HG03045 (cell line): ENCODE measurements at regions not wholly inside any gene's neighbourhood (a gene's known extent, or its start where the extent isn't known, plus 50 kb on each side); places are given as distances from the start of the nearest gene placed in this dataset.

Experiments
- ATAC-seq: cut with Tn5 transposase; IDR thresholded peaks from one replicate; pipeline ENCODE4 v1.9.1; 2021; ENCODE audit warnings: mild to moderate bottlenecking, moderate library complexity; ENCODE audit not compliant: unreplicated experiment

DNA sequence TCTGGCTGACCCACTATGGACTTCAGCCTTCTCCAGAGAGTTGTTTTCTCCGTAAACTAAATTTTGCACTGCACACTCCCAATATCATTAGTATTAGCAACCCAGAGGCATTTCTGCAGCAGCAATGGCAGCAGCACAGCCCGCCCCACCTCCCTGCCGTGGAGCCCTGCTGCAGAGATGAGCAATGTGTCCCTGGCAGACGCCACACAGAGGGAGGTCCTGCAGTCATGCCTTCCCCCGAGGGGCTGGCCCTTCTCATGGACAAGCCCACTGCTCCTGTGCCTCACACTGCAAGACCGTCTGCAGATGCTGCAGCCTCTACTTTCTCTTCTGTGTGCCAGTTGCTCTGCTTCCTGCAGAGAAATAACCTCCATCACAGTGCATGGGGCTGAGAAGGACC is 393.4 kb upstream of the MKI67 start:
- ATAC-seq: no peak

DNA sequence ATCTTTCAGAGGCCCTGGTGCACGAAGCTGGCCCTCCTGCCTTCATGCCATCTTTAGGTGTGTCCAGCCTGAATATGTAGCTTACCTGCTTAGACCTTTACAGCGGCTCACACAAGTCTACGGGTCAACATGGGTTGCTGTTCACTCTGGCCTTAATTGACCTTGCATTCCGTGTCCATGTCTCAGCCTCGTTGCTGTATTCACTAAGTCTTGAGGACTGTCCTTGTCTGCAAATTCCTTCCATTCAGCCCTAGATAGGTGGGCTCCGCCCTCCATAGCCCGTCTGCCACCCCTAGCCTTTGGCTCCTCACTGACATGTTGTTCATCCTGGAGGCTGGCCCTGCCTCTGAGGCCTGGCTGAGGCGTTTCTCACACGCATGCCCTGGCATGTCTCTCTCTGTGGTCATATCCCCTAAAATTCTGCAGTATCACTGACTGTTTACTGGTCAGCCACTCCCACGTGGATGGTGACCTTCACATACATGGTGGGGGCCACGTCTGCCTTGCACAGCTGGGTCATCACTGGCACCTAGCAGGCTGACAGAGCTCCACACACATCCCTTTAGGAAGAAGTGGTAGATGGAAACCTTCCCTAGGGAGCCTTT is 394.1 kb upstream of the MKI67 start:
- no peak for ATAC-seq

DNA sequence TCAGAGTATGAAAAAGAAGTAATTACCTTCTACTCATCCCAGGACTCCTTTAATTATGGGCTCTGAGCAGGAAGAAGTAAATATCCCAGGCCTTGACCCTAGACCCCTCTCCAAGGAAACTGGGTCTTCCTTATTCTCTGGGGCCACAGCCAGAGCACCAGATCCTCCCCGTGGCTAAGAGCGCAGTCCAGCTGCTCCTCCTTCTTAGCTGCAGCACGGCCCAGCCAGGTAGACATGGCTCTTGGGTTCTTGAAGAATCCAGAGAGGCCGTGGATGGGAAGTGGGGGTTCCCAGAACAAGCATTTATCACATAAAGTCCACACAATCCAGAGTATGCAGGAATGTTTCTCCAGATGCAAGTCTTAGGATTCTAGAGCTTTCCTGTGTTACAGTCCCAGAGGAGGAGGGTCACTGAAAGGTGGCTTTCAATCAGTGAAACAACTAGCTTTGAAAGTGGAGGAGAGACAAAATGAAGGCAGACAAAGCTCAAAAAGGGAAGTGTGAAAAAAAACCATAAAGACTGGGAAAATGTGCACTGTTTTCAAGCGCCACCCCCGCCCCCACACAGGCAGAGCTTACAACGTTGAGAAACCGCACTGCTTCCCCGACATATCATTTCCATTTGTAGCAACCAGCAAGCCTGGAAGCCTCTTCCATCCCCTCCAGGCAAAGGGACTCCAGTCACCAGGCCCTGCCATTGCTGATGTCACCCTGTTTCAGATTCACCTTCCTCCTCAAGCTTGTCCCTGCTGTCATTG is 396.5 kb upstream of the MKI67 start:
- ATAC-seq: no peak

DNA sequence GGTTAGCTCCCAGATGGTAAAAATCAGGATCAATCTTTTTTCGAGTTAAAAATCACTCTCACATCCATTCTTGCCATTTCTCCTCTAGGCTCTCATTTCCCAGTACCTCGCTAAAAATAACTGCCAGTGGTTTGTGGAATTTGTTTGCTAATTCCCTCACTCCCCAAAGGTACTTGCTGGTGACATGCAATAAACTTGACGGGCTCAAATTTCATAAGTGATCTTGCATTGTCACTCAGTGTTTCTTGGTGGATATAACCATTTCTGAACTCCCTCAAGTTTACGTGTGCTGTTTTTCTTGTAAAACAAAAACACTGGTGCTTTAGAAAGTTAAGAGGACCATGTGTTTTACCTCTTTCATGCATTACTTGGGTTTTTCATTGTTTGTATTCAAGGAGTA is 399.2 kb upstream of the MKI67 start:
- ATAC-seq: no peak

DNA sequence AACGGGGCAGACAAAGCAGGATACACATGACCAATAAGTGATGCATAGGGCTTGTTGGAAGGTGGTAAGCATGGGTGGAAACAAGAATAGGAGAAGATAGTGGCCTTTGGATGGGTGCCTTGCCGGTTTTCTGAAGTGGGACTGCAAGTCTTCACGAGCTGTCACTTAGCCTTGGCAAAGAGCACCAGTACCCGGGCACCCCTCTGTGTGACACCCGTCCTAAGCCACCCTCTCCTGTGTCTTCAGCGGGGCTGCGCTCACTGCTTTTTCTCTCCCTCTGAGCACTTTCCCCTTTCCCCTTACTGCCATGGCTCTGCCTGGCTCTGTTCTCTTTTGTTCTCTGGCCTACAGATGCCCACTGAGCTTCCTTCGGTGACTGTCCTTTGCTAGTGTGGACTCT is 399.7 kb upstream of the MKI67 start:
- ATAC-seq: no peak

DNA sequence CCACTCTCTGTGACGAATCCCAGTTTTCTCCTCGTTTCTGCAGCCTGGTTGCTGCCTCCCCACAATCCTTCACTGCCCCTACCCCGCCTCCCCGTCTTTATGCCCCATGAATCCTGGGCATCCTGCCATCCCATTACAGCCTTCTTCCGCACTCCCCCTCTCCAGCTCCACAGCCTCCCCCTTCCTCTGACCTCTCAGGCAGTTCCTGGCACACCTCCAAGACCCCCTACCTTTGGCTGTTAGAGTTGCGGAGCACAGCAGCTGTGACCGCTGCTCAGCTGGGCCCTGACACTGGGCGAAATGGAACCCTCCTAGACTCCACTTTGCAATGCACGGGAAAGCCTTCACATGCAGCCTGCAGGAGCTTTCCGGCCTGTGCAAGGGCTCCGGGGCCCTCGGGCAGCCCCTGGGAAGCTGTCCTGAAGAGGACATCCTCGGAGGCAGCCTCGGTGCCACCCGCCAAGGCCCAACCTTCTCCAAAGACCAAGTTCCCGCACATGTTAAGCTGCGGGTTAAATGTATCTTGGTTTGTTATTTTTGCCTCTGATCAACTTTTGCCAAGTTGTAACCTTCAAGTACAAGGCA is 400.7 kb upstream of the MKI67 start:
- ATAC-seq: no peak

DNA sequence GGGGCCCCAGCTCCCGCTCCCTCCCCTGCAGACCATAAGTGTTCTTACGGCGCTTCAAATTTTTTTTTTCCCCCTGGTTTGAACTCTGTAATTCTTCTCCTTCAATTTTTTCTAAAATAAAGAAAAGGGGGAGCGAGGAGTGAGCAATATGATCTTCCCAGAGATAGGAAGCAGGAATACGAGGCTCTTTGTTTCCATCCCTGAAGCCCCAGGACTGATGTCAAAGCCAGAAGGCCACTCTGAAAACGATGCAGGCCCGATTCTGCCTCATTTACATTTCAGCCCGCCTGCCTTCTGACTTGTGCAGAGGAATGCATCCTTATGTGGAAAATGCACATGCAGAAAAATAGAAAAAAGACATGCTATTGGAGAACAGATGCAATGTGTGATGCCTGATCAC is 401.5 kb upstream of the MKI67 start:
- ATAC-seq: no peak

DNA sequence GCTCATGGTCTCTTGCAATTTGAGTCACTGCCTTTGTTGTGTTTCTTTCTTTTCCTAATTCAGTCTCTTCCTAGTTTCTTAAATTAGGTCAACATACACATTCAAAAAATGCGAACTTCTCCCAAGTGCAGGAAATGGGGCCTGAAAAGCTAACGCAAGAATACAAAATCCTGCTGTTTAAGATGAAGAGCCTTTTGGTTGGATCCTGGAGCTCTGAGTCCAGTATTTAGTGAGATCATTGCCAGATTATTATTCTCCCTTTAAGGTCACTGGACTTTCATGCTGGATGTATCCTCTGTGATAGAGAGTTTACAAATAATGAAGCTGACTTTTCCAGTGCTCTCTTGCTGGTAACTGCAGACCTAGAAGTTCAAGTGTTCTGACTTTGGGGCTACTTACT is 401.9 kb upstream of the MKI67 start:
- no peak for ATAC-seq

DNA sequence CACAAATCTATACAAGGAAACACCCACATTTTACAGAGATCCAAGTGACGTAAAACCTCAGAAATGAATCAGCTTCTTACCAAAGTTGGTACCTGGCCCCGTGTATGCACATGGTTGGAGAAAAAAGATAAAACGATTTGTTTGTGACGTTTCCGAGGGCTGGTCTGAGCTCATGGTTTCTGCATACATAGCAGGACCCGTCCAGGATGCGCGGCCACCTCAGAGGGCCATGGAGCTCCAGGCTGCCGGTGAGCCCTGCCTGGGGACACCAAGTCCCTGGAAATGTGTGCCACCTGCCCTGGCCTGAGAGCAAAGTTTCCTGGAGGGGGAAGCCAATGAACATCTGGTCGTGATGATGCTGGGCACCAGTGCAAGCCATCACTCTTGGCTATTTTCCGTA is 402.6 kb upstream of the MKI67 start:
- ATAC-seq: no peak

DNA sequence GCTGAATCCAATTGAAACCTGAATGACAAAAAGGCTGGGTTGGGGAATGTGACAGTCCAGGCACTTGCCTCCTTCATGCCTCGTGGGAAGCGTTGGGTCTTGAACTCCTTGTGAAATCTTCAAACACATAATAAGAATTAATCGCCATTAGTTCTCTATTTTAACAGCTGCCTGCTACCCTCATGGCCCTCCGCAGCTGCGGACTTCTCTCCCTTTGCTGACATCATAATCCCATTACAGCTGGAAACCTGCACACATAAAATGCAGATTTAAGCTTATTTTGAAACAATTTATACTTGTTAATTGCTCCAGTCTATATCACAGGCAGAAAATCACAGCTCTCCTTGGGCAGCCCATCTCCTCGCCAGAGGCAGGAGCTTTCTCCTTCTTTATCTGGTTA is 403.0 kb upstream of the MKI67 start:
- ATAC-seq: no peak

DNA sequence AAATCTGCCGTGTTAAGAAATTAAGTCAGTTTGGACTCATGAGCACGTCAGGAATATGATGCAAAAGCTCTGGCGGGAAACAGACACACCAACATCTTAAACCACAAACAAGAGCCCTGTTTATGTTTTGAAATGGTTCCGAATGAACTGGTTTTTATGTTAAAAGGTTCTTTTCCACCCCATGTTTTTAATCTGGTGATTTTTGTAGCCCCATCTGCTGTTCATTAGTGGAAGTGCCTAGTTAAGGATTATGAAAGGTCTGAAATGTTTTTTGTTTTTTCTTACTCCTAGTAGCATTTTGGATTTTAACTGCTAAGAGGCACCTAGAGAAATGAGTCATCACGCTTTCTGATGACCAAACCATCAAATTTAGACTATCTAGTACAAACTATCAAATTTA is 404.1 kb upstream of the MKI67 start:
- ATAC-seq: no peak

DNA sequence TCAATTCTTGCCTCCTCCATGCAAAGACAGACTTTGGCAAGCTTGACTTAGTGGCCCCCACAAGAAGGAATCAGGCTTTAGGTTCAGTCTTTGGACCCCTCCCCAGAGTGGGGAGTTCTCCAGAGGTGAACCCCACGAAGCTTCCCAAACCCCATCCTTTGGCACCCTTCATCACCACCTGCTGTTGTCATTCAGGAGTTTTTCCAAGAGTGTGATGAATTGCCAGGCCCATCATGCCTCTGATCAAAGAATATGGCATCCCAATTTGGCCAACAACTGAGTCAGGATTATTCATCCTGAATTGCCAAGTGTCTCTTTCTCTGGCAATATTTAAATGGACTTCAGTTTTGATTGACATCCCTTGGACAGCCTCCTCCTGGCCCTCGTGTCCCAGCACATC is 404.7 kb upstream of the MKI67 start:
- ATAC-seq: no peak

DNA sequence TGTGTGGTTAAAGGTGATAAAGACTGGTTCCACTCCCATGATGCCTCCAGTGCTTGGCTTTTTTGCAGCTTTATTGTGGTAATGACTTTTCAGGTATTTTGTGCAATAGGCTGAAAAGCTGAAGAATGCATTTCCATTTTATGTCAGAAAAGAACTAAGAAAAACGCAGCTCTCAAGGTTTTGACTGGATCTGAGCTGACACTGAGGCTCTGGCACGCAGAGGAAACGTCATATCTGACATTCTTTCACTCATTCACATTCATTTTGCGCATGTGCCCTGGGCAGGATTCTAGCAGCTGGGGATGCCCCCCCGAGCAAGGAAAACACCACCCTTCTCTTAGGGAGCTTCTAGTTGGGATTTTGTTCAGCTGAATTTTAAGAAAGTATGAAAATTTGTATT is 408.5 kb upstream of the MKI67 start:
- no peak for ATAC-seq

DNA sequence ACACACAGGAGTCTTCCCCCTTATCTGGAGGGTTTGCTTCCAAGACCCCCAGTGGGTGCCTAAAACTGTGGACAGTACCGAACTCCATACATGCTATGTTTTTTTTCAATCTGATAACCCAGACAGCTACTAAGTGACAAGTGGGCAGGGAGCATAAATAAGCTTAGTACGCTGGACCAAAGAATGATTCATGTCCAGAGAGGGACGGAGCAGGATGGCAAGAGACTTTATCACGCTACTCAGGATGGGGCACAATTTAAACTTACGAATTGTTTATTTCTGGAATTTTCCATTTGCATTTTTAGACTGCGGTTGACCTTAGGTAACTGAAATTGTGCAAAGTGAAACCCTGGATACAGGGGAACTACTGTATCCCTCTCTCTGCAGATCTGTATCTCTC is 410.0 kb upstream of the MKI67 start:
- ATAC-seq: no peak

DNA sequence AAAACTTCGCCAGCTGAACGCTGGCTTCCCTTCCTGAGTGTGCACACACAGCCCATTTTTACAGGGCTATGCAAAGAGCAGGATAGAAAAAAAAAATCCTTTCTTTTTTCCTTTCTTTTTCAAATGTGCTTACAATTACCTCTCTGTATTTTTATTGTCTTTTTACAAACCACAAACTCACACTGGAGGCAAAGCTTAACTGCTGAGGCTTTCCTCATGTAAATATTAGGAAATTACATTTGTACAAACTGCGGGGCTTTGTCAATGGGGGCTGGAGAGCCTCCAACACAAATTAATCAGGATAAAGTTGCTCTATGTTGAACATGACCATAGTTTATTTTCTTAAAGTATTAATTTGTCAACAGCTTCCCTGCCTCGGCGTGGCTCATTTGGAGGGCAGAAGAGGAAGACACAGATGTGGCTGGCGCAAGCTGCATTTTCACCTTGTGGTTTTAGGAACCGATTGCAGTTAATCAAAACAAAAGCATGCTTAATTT is 411.7 kb upstream of the MKI67 start:
- no peak for ATAC-seq

DNA sequence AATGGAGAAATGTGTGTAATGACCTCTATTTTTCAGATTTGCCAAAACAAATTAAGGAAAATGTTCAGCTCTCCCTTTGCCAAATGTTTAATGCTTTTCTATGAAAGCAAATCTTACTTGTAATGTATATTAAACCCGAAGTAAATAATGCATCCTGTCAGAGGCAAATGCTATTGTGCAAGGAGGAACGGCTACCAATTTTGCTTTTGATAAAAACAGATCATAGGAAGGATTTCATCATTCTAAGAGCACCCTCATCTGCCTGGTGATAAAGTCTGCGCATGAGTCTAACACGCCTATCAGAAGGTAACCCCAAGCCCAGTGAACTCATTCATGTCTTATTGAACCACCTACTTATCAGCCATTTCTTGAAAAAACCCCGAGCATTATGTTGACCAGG is 412.4 kb upstream of the MKI67 start:
- ATAC-seq: no peak

DNA sequence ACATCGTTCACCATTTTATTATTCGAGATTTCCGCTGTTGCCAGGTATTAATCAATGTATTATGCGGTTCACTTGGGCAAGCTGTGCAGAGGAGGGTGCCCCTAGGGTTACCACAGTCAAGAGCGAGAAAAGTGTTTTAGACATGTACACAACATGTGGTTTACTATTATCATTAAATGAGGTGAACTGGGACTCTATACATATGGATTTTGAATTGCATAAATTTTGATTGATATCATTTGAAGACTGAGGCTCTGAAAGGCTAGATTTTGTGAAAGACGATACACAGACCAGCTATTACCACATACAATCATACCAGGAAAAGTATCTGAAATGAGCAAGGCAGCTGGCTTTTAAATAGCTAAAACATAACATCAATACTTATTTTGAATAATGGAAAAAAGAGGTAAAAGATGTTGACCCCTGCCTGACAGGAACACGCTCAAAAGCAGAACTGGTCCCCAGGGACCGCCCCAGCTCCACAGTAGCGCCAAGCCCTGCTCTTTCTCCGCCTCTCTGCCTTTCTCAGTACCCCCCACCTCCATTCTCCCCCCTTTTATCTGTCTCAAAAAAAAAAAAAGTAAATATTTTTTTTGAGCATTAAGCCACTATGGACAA is 413.4 kb upstream of the MKI67 start:
- ATAC-seq: no peak

DNA sequence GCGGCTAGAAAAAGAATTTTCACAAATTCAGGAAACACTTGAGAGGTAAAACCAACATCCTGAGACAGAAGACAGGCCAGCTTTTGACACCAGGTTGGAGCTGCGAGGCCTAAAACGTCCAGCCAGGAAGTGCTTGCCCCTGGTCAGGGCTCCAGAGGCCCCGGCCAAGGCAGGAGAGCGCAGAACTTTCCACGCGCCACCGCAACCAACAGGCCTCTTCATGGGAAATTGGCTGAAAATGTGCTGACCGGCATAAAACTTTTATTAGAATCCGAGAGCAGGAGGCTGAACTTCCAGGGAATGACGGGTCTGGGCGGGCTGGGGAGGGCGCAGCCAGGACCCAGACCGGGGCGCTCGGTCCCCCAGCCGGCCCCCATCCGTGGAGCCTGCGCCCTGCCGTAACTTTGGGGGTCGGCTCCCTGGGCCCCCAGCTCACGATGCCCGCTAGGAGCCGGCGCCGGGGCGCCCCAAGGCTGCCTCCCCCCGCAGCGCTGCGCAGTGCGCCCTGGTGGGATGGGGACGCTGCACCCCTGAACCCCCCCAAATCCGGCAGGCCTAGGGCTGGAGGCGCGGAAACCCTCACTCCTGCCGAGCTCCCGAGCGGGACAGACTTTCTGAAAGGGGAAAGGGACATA is 414.0 kb upstream of the MKI67 start:
- no peak for ATAC-seq

DNA sequence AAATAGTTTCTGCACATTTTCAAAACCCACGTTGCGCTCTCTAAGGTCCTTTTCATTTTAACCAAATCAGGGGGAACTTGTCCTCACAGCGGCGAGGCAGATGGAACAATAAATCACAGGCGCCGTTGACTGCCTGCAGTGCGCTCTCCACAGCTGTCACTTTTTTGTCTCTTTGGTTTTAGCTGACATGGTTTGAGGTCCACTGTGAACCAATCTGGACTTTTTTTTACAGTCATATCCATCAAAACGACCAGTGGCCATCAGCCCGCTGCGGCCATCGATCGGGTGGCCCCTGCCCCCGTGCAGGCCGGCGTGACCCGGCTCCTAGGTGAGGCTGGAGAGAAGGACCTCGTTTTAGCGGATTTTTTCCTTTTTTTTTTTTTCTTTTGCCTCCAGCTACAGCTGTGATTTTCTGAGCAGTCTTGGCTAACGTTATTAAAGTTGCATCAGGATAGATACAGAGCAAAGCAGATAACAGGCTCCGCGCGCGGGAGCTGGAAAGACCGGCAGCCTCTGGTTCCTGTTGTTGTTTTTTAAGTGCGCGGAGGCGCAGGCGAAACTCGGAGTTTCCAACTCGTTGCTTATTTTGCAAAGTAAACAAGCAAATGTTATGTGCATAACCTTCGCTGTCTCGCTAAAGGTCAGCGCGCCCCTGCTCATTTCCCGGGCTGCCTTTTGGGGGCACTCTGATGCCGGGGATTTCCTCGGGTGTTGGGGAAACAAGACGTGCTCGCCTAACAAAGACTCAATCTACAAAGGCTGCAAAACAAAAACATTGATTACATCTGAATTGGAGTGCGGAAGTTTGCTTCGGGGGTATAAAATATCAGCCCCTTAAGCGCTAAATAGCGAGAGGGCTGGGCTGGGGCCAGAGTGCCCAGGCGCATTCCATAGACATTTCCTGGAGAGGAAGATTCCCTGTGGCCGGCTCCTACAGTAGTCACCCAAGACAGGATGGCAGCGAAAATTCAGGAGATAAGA is 414.8 kb upstream of the MKI67 start:
- no peak for ATAC-seq

DNA sequence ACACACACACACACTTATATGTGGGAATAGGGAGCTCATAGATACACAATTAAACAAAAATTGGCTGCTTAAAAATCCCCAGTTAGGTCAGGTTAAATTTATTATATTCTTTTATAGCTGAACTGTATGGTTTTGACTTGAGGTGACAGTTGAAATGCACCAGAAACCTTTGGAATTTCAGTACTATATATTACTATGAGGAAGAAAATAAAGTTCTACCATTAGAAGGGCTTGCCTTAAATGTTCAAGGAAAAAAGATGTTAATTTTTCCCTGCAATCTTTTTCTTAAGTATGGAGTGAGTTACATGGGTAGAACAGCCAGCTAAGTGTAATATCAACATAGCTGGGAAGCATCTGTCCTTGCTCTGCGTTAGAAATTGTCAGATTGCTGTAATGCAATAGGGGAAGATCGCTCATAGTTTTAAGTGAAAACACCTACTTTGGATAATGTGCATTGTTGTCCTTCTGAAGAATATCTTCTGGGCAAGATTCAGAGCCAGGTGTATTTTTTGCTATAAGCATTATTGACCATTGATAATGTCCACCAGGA is 415.8 kb upstream of the MKI67 start:
- ATAC-seq: no peak
